Psoas muscle (tissue), 7 donors: ENCODE measurements at regions not wholly inside any gene's neighbourhood (a gene's known extent, or its start where the extent isn't known, plus 50 kb on each side); places are given as distances from the start of the nearest gene placed in this dataset.

Source experiments
- ATAC-seq, 4 donors: fragments of 200-7000 bp; cut with Tn5 transposase; one replicate each; pipeline ENCODE4 v1.9.1; 2020; ENCODE audit warnings: moderate library complexity in 3 of 4, mild to moderate bottlenecking in 2 of 4
- DNase-seq, 2 donors: peaks; one replicate each; pipeline ENCODE4 v3.0.0-alpha.2; 2020
- H3K27ac ChIP-seq: fragments of 200-600 bp; one replicate; pipeline ENCODE4 v1.8.0; 2022
- H3K27me3 ChIP-seq, 3 donors: fragments of 200-600 bp in 1 of 3; one replicate each; pipeline versions ENCODE4 v1.6.1 to v1.8.0; 2013 to 2022; ENCODE audit warnings: low read length in 2 of 3, mild to moderate bottlenecking in 2 of 3, moderate library complexity in 1 of 3; ENCODE audit not compliant: insufficient read depth in 3 of 3
- H3K36me3 ChIP-seq, 2 donors: fragments of 200-600 bp in 1 of 2; one replicate each; pipeline versions ENCODE4 v1.6.1 to v1.8.0; 2013 to 2022; ENCODE audit warnings: low read depth in 1 of 2, mild to moderate bottlenecking in 1 of 2, moderate library complexity in 1 of 2; ENCODE audit not compliant: insufficient read depth in 1 of 2
- H3K4me1 ChIP-seq: fragments of 200-600 bp; one replicate; pipeline ENCODE4 v1.8.0; 2022
- H3K4me3 ChIP-seq: fragments of 200-600 bp; one replicate; pipeline ENCODE4 v1.8.0; 2022; ENCODE audit warnings: mild to moderate bottlenecking
- H3K9me3 ChIP-seq: fragments of 200-600 bp; one replicate; pipeline ENCODE4 v1.8.0; 2022
- CTCF ChIP-seq: fragments of 200-600 bp; IDR thresholded peaks from one replicate; pipeline ENCODE4 v1.8.0; 2022; ENCODE audit warnings: antibody characterized with exemption
- WGBS, 3 donors: extraction: QIAGEN DNeasy Blood & Tissue Kit; methylation state at CpG; one replicate each; pipeline versions ENCODE4 v1.1.6 to v1.1.7; 2013; 5-methylcytosine and 5-hydroxymethylcytosine counted together
- intact Hi-C, 2 donors: fragments of 100-400 bp; cut with DNase I; formaldehyde crosslinking; loops; one replicate each; pipeline versions ENCODE4 v1.11.0 to v1.14.2; 2022
- donor health status: healthy with polysubstance abuse.
- donor health status: DM: no; HTN: no; CAD: no; lungs with moderate emphysema.
- donor health status: Bipolar disorder and iron deficiency.
- donor health status: healthy.
- donor health status: DM: yes; HTN: yes; CAD: no.
- donor health status: DM: no; HTN: no; CAD: no.
- donor health status: DM: yes; HTN: yes; CAD: no.

GRCh38 chr13:54950546-54950945 lies 1921.9 kb downstream of the OLFM4 start:
- H3K4me3 ChIP-seq, result no peak overlapping the region
- 71 to 85% (median 81%) methylated on average over 1 of the region's 1 CpG for WGBS, 3 donors
- peaks cover 4% of the 10 kb centered on the region for H3K9me3 ChIP-seq
- no peak for DNase-seq
- no peak for TF ChIP-seq CTCF
- no peak for ATAC-seq
- H3K4me1 ChIP-seq, result no peaks in the 10 kb centered on the region
- H3K27ac ChIP-seq, result no peak overlapping the region
- no peaks in the 10 kb centered on the region for H3K36me3 ChIP-seq
- intact Hi-C loops, result no loop called here
- H3K27me3 ChIP-seq, result no peaks in the 10 kb centered on the region

GRCh38 chr13:54953786-54954185 lies 1925.2 kb downstream of the OLFM4 start:
- ATAC-seq (no peak), DNase-seq (no peak)
- Histone ChIP-seq H3K4me3 (no peak overlapping the region), H3K27me3 (no peaks in the 10 kb centered on the region), H3K36me3 (no peaks in the 10 kb centered on the region), H3K27ac (no peak overlapping the region), H3K4me1 (no peaks in the 10 kb centered on the region), H3K9me3 (no peaks in the 10 kb centered on the region)
- 63 to 77% (median 68%) methylated on average over 1 of the region's 1 CpG for WGBS, 3 donors
- intact Hi-C loops, result no loop called here
- no peak for TF ChIP-seq CTCF

GRCh38 chr13:54958781-54959180 lies 1930.2 kb downstream of the OLFM4 start:
- 89 to 92% (median 90%) methylated on average over 12 of the region's 12 CpGs for WGBS, 3 donors
- no peaks in the 10 kb centered on the region for H3K9me3 ChIP-seq
- intact Hi-C loops, result no loop called here

GRCh38 chr13:54965881-54966280 lies 1937.3 kb downstream of the OLFM4 start:
- DNase-seq (no peak), ATAC-seq (no peak)
- Histone ChIP-seq H3K27me3 (no peaks in the 10 kb centered on the region), H3K27ac (no peak overlapping the region), H3K4me1 (no peaks in the 10 kb centered on the region), H3K9me3 (no peaks in the 10 kb centered on the region), H3K36me3 (no peaks in the 10 kb centered on the region), H3K4me3 (no peak overlapping the region)
- 67 to 84% (median 69%) methylated on average over 2 of the region's 2 CpGs for WGBS, 3 donors
- intact Hi-C loops, result no loop called here
- no peak for TF ChIP-seq CTCF

More at GRCh38 chr13:54958781-54959180, 1930.2 kb downstream of the OLFM4 start:
- H3K4me3 ChIP-seq, result no peak overlapping the region
- DNase-seq (no peak), ATAC-seq (no peak)
- no peaks in the 10 kb centered on the region for H3K27me3 ChIP-seq
- no peaks in the 10 kb centered on the region for H3K36me3 ChIP-seq
- H3K4me1 ChIP-seq, result no peaks in the 10 kb centered on the region
- H3K27ac ChIP-seq, result no peak overlapping the region
- no peak for TF ChIP-seq CTCF

GRCh38 chr13:54972838-54973237 lies 1944.2 kb downstream of the OLFM4 start:
- intact Hi-C loops, result no loop called here
- Histone ChIP-seq H3K27ac (no peak overlapping the region), H3K9me3 (no peaks in the 10 kb centered on the region), H3K4me1 (no peaks in the 10 kb centered on the region), H3K4me3 (no peak overlapping the region), H3K36me3 (no peaks in the 10 kb centered on the region), H3K27me3 (no peaks in the 10 kb centered on the region)
- TF ChIP-seq CTCF, result no peak
- ATAC-seq, result no peak
- DNase-seq, result no peak
- WGBS, 3 donors, result 63 to 64% (median 63%) methylated on average over 5 of the region's 5 CpGs
